SH-SY5Y (cell line): ENCODE measurements at regions not wholly inside any gene's neighbourhood (a gene's known extent, or its start where the extent isn't known, plus 50 kb on each side); places are given as distances from the start of the nearest gene placed in this dataset.

Experiments used
- GATA2 ChIP-seq: IDR thresholded peaks from 2 replicates; pipeline ENCODE4 v1.6.1; 2011; ENCODE audit warnings: mild to moderate bottlenecking, low read depth, low read length
- GATA3 ChIP-seq: IDR thresholded peaks from 2 replicates; pipeline ENCODE4 v1.6.1; 2011; ENCODE audit warnings: low read depth, mild to moderate bottlenecking, low read length, moderate library complexity

DNA sequence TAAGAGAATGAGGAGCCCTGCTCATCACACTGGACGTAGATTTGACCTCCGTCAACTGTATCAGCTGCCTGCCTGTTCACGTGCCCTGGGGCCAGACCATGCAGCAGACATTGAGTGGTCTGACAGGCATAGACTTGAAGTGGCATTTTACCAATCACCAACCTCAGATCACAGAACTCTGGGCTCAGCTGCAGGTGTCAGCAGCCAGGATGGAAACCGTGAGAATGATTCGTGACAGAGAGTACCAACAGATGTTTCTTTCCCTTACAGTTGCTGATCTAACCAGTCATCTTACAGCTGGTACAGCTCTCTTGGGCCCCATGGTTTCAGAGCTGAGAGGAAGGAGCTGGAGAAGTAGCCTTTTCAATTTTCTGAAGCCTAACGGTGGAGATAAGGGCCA lies 148.9 kb downstream of the EN1 start:
- TF ChIP-seq GATA2 (no peak), GATA3 (no peak)
